Fibroblast of the aortic adventitia (primary cell): ENCODE measurements at regions not wholly inside any gene's neighbourhood (a gene's known extent, or its start where the extent isn't known, plus 50 kb on each side); places are given as distances from the start of the nearest gene placed in this dataset.

Experiments
- DNase-seq: peaks from one replicate; pipeline ENCODE4 v3.0.0-alpha.2; 2010; ENCODE audit warnings: low read depth
- H3K4me3 ChIP-seq: 2 replicates; pipeline ENCODE4 v1.5.1; 2011; ENCODE audit warnings: low read depth, mild to moderate bottlenecking, control low read depth, low read length, moderate library complexity
- TF ChIP-seq, protein P1 (sequence below): IDR thresholded peaks from 2 replicates; pipeline ENCODE4 v1.5.1; 2011; ENCODE audit warnings: mild to moderate bottlenecking, low read length, control low read depth, inconsistent platforms; ENCODE audit not compliant: insufficient read depth

DNA sequence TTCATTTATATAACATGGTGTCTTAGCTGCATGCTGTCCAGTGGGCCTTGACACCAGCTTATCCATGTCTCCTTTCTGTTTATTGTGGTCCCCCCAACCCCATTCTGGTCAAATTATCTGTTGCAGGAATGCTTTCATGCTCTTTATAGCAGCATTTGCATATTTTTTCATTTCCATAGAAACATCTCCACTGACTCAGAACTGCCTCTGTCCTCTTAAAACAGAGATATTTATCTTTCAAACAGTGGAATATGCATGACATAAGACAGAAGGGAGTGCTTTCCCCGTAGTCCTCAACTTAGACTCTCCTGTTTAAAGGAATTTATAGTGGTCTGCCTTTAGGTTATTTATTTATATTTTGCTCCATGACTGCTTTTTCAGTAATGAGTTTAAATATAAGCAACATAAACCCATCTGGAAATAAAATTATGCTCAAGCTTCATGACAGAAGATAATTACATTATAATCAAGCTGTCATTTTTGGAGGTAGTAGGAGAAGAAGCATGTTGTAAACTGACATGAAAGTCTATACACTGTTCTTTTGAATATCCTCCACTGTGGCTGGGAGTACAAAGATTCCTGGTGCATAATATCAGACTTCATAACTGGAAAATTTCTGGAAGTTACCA is 179.5 kb upstream of the CD96 start:
- TF ChIP-seq, protein P1, sequence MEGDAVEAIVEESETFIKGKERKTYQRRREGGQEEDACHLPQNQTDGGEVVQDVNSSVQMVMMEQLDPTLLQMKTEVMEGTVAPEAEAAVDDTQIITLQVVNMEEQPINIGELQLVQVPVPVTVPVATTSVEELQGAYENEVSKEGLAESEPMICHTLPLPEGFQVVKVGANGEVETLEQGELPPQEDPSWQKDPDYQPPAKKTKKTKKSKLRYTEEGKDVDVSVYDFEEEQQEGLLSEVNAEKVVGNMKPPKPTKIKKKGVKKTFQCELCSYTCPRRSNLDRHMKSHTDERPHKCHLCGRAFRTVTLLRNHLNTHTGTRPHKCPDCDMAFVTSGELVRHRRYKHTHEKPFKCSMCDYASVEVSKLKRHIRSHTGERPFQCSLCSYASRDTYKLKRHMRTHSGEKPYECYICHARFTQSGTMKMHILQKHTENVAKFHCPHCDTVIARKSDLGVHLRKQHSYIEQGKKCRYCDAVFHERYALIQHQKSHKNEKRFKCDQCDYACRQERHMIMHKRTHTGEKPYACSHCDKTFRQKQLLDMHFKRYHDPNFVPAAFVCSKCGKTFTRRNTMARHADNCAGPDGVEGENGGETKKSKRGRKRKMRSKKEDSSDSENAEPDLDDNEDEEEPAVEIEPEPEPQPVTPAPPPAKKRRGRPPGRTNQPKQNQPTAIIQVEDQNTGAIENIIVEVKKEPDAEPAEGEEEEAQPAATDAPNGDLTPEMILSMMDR, result no peak
- no peak for DNase-seq
- no peak overlapping the region for H3K4me3 ChIP-seq

DNA sequence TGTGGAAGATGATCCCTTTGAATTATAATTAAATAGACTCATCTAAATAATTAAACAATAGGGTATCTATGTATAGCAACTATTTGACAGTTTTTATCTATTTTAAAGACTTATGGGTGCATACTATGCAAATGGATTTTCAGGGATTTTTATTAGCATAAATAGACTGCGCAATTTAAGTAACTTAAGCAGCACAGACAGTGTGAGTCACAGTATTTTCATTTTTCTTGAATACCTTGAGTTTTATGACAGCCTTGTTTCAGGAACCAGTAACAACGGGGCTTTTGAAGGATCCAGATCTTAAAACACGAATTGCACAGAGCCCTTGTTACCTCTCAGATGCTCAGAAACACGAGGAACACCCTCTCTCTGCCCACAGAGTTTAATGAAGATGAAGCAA is 175.5 kb upstream of the CD96 start:
- no peak for DNase-seq

DNA sequence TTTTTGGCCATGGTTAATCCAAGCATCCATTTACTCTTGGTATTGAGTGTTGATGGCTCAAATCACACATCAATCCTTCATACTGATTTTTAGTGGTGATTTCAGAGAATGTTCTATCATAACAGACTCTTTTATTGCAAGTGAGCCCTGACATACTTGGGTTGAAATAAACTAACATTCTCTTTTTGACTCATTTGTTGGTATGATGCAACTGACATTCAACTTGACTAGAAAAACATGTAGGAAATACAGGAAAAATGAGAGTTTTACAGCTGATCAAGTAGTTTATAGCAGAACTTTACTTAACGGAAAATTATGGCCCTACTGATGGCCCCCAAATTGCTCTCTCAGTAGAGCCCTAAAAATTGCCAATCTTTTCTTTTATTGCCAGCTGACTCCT is 173.9 kb upstream of the CD96 start:
- peak; percentile 17 for DNase-seq
- TF ChIP-seq, protein P1, result no peak

More for the DNA sequence above, 175.5 kb upstream of the CD96 start:
- TF ChIP-seq, protein P1, result no peak
- H3K4me3 ChIP-seq, result no peak overlapping the region

DNA sequence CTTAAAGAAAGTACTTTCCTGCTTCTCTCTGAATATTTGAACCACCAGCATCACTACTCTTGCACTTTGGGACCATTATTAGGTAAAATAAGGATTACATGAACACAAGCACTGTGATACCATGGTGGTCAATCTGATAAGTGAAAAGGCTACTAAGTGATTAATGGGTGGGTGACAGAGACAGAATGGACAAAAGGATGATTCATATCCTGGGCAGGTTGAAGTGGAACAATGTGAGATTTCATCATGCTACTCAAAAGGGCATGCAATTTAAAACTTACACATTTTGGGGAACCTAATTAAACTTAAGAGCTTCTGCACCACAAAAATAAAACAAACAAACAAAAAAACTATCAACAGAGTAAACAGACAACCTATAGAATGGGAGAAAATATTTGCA is 172.0 kb upstream of the CD96 start:
- TF ChIP-seq, protein P1, result no peak
- H3K4me3 ChIP-seq, result no peak overlapping the region
- DNase-seq, result peak; percentile 41

More for the DNA sequence above, 173.9 kb upstream of the CD96 start:
- H3K4me3 ChIP-seq, result no peak overlapping the region

DNA sequence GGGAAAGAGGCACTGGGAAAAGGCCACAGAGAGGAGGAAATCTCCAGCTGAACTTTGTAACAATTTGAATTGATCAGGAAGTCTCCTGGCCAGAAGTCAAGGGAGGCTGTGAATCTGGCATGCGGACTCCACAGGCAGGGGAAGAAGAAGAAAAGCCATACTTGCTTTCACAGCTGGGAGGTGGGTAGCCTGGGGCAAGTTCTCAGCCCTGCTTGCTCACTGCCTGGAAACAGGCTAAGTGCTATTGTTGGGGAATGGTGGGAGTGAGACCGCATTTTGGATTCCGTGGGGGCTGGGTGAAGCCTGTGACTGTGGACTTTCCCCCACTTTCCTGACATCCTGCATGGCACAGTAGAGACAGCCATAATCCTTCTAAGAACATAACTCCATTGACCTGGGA is 168.8 kb upstream of the CD96 start:
- H3K4me3 ChIP-seq, result no peak overlapping the region
- TF ChIP-seq, protein P1, result no peak
- DNase-seq, result no peak

DNA sequence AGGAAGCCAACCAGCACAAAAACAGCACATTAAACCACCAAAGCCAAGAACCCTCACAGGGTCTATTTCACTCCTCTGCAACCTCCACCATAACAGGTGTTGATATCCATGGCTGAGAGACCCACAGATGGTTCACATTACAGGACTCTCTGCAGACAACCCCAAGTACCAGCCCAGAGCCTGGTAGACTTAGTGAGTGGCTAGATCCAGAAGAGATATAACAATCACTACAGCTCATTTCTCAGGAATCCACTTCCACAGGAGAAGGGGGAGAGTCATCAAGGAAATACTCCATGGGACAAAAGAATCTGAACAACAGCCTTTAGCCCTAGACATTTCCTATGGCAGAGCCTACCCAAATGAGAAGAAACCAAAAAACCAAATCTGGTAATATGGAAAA is 168.1 kb upstream of the CD96 start:
- TF ChIP-seq, protein P1, result no peak
- no peak for DNase-seq
- no peak overlapping the region for H3K4me3 ChIP-seq

DNA sequence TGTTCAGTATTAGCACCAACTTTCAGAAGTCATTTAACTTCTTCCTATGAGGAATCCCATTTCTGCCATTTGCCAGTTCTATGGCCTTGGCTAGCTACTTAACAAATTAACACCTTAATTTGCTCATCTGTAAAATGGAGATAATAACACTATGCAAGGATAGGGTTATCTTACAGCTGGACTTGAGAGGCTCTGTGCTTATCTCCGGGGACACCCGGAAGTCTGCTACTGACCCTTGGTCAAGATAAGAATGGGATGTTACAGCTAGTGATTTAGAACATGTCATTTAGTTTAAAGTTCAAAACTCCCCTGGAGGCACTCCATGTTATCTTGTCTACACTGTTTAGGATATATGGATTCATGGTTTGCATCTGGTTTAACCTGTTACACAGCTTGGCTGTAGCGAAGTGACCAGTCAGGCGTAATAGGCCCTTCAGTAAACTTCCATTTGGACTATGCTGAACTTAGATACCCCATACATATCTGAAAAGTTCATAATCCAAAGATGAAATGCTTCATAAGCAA is 156.0 kb upstream of the CD96 start:
- TF ChIP-seq, protein P1, result no peak
- no peak for DNase-seq

More for the DNA sequence above, 156.0 kb upstream of the CD96 start:
- H3K4me3 ChIP-seq, result no peak overlapping the region
